Germinal center (tissue), 1 donor: ENCODE measurements at regions not wholly inside any gene's neighbourhood (a gene's known extent, or its start where the extent isn't known, plus 50 kb on each side); places are given as distances from the start of the nearest gene placed in this dataset.

ENCODE experiments used
- DNase-seq: peaks from one replicate; pipeline ENCODE4 v3.0.0; 2012; ENCODE audit warnings: mixed read lengths, low spot score

DNA sequence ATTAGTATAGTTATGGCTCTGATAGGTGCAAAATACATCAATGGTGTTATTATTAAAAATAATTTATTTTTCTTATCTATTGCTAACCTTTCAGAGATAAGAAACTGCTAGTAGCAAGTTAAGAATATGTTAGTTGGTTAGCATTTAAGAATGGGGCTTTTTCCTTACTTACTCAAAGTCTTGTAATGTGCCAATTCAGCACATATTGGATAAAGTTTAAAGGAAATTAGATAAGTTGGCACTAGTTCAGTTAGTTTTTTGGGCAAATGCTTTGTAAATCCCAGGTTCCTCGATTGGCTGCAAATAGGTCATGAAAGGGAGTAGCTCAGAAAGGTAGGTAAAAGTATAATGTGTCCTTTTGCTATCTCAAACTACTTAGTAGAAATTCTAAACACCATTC, 2806.7 kb downstream of the PCDH9 start:
- DNase-seq = no peak

DNA sequence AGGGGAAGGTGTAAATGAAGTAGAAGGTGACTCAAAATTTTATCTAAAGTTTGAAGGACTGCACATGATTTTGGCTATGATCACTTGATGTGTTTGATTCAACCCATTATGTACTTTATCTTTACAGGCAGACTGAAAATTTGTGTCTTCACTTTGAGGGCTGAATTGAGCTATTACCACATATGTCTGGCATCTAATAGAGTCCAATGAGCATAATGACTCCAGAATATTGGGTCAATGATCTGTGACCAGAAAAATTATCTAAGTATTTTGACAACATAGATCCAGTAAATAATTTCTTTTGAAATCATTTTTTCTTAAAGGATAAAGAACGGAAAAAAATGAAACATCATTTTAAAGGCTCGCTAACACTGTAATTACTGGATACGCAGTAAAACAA, 2810.0 kb downstream of the PCDH9 start:
- no peak for DNase-seq

DNA sequence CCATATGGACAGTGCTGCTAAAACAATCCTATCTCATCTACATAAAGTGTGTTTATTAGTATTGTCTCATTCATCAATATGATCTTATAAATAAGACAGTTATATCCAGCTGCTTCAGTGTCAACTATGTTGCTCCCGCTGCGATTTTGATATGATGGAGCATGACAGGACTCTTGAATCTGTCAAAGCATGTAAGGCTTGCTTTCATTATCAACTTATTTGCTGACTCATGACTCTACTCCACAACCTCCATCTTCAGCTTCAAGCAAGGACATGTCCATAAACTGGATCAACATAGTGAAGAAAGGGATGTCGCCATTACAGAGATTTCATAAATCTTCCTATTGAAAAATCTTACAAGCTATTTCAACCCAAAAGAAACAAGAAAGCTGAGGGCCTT, 2812.6 kb downstream of the PCDH9 start:
- DNase-seq = no peak

DNA sequence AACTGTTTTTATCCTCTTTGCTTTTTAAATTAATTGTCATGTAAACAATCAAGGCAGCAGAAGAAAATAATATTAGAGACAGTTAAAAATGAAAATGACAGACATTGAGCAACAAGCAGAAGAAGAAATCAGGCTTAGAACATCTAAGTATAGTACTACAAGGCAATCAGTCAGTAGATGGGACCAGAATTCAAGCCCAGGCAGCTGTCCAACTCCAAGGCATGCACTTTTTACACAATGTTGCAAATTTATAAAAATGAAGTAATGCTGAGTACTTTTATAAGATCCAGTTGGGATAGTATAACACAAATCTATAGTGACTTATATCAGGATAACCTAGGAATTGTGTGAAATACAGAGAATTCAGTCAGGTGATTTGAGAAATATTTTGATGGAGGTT, 2815.8 kb downstream of the PCDH9 start:
- no peak for DNase-seq

DNA sequence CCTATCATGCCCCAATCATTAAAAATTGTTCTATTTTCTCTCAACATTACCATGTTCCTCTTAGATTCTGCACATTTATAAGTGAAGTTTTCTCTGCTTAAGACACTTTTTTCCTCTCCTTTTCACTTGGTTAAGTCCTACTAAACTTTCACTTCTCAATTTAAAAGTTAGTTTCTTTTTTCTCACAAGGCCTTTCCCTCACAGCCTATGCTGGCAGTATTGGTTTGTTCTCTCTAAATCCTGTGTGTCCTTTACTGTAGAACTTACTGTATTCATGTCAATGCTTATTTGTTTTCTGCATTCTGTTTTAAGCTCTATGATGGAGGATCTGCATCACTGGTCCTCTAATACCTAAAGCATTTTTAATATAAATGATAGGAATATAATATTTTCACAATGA, 2816.6 kb downstream of the PCDH9 start:
- no peak for DNase-seq

DNA sequence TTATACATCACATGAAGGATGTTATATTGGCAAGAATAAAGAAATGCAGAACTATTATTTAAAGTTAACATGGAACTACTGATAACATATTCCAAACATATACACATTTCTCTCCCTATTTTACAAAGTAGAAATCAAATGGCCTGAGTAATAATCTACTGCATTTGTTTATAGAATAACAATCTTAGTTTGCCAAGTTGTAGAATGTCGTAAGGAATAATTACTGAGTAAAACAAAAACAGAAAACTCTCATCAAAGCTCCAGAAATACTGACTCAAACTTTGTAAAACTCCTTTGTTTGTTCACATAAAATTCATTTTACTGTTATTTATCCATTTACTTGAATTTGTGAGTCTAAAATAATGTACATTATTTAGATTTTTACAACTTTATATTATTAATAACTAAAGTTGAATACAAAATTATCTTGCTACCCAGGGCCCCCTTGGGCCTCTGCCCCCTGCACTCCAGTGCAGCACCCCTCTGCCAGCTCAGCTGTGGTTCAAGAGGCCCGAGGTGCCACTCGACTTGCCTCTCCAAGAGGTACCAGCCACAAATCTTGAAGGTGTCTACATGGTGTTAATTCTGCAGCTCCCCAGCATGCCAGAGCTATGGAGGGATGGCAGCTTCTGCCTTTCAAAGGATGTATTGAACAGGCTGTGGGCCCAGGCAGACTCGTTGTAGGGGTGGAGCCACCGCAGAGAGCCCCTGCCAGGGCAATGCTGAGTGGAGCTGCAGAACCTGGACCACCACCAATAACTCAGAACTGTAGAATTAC, 2819.7 kb downstream of the PCDH9 start:
- no peak for DNase-seq

DNA sequence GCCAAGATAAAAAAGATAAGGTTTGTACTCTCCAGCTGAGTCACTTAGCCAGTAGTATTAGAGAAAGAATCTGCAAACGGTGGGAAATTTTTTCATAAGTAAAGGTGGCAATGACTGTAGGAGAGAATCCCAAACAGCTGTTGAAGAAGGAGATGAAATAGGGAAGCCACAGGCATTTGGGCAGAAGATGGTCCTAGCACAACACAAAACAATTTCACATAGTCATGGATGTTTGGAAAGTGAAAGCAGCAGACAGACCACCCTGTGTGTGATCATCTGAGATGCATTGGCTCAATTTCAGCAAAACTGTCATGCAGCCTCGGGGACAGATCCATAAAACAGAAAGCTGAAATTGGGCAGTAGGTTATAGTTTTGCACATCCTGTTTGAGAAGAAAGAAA, 2832.4 kb downstream of the PCDH9 start:
- DNase-seq = no peak

DNA sequence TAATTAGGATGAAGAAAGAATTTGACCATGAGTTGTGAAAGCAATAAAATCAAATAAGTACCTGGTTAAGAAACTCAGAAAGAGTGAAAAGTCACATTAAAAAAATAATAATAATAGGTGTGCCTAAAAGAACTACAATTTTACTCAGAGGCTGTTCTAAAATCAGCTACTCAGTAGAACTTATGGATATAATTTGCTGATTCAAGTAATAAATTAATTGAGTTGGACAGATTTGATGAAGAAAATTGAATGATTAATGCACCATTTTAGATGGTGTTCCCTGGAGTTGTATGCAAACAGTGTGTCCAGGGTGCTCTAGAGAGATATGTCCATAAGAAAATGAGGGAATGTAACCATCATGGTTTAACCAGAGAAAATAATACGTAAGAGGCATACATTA, 2852.5 kb downstream of the PCDH9 start:
- no peak for DNase-seq

DNA sequence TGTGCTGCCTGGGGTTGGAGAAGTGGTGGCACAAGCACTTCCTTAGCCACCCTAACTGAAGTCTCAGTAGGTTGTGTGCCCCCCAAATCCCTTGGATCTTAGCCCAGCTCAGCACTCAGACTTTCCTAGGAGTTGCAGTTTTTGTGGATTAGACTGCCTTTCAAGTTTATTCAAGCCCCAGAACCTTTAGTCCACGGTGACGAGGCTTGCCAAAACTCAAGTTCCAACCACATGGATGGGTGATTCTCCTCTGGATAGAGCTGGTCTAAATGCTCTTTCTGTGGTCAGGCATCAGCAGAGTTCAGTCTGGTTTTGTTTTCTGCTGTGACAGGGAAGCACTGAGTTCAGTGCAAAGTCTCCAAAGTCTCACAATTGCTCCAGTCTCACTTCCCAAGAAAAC, 2858.7 kb downstream of the PCDH9 start:
- DNase-seq = no peak

DNA sequence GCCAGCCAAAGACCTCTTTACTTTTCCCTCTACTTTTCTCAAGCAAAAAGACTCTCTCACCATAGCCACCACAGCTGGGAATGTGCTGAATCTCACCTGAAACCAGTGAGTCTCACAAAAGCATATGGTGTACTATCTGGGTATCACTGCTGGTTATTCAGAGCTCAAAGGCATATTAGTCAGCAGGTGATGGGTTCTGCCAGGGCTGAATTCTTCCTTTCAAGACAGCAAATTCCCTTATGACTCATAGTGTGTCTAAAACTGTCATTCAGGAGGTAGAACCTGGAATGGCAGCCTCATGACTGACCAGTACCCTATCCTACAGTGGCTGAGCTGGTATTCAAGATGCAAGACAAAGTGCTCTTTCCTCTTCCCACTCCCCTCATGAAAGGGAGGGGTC, 2859.1 kb downstream of the PCDH9 start:
- DNase-seq = no peak

DNA sequence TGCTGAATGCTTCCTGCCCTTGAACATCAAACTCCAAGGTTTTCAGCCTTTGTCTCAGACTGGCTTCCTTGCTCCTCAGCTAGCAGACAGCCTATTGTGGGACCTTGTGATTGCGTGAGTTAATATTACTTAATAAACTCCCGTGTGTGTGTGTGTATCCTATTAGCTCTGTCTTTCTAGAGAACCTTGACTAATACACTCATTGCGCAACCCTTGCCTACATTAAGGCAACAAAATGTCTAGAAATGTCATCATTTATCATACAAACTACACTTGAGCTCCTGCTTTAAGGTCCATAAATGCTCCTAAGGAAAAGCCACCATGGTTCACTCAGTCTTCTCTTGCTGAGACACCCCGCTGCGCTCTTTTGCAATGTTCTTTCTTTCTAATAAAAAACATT, 2861.0 kb downstream of the PCDH9 start:
- no peak for DNase-seq

DNA sequence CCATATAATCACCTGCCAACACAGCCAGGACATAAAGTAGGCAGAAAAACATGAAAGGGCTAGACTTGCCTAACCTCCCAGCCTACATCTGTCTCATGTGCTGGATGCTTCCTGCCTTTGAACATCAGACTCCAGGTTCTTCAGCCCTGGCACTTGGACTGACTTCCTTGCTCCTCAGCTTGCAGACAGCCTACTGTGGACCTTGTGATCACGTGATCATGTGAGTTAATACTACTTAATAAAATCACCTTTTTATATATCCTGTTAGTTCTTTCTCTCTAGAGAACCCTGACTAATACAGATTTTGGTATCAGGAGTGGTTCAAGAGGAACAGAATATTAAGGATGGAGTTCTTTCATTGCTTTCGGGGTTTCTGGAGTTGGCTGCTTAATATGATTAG, 2867.6 kb downstream of the PCDH9 start:
- no peak for DNase-seq

DNA sequence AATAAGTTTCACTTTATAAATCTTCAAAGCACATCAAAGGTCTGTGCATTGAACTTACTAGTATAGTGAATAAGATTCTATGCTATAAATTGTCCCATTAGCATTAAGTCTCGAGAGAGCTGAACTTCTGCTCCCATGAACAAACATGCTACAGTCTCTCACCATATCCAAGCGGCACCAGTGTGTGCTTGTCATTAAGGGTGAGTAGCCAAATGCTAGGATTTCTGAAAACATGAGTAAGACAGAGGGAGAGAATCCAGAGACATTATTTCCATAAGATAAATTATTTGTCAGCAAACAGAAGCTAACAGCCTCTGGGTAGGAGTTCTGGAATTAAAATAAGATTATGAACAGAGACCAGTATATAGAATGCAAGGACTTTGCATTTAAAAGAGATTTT, 2882.5 kb downstream of the PCDH9 start:
- no peak for DNase-seq

DNA sequence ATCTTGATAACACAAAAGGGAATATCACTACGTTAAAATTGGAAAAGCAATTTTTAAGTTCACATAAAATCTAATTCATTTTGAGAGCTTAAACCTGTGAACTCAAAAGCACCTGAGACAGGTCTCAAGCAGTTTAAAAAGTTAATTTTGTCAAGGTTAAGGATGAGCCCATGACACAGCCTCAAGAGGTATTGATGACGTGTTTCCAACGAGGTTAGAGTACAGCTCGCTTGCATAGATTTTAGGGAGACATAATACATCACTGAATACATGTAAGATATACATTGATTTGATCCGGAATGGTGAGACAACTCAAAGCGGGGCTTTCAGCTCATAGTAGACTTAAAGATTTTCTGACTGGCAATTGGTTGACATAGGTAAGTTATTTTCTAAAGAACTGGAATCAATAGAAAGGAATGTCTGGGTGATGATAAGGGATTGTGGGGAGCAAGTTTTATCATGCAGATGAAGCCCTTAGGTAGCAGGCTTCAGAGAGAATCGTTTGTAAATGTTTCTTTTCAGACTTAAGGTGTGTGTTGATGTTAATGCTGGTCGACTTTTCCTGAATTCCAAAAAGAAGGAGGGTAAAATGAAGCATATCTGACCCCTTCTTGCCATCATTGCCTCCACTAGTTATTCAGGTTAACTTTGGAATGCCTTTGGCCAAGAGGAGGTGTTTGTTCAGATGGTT, 2890.6 kb downstream of the PCDH9 start:
- no peak for DNase-seq

DNA sequence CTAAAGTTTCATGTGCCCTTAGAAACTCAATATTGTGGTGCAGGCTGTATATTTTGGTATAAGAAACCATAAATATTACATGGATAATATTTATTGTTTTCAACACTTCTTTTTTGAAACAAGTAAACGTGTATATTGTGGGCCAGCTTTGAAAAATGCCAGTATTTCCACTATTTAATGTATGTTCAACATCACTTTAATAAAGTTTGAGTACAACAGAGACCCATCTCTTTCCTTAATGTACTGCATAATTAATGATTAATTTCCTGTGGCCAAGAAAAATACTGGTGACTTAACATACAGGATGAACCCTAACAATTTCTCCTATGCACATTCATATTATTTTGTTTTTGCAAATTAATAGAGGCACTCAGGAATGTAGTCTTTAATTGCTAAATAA, 2891.5 kb downstream of the PCDH9 start:
- DNase-seq = no peak

DNA sequence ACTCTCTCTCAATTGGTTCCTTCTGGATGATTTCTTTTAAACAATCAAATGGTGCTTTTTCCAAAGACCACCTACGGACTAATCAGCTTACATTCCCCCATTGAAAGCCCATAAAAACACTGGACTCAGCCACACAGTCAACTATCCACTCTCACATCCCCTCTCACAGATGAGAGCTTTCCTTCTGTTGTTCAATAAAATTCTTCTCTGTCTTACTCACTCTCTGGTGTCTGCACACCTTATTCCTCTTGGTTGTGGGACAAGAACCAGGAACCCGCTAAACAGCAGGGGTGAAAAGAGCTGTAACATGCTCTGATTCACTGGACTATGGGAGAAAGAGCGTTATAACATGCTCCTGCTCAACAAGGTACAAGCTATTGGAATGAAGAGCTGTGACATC, 2896.2 kb downstream of the PCDH9 start:
- DNase-seq = no peak

DNA sequence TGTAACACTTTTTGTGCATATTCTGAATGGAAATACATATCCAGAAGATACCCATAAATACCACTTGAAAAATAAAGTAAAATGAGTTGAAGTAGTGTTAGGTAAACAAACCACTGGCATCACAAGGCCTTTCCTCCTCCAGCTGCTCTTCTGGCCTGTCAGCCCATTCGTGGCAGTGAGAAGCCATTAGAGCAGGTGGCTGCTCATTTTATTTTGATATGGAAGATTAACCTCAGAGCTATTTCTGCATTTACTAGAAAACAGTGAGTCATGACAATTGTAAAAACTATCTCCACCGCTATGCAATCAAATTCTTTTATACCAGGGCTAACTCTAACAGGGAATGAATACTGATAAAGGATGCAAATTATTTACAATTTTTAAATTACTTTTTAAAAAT, 2898.1 kb downstream of the PCDH9 start:
- DNase-seq = no peak

DNA sequence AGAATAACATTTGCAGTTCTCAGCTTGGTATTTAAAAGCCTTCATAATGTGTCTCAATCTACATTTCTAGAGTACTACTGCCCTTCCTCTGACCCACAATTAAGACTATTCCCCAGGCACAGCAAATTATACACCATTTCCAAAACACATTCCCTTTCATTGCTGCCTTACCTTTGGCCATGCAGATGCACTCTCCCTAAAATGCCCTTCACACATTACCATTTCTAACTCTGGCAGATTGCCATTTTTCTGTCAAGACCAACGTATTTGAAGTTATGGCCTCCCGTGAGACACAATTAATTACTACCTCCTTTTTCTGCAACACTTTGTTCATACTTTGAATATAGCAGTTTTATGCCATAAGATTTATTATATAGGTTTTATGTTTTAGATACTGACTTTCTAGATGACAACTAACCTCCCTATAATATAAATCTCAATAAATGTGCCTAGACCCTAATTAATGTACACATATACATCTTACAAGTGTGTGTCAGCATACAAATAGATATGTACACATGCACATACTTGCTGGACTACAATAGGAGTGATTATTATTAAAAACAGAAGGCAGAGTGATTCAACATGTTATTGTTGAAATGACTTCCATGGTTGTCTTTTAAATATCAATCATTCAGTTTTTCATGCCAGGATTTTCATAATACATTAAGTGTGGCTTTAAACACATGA, 2902.5 kb downstream of the PCDH9 start:
- DNase-seq = no peak

DNA sequence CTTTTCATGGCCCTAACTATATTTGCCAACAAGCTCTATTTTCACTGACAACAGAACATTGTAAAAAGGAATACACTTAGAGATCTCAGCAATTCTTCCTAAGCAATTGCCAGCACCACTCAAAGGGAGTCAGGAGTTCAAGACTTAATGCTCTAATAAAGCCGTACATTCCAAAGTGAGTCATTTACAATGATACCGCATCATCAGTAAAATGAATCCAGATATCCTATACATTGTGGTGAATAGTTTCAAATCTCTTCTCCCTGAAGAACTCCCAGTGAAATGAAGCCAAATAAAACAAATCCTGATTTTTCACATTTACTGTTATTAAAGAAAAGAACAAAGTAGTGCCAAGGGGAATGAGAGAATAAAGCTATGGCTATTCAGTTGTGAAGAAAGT, 2898.7 kb upstream of the PCDH20 start:
- no peak for DNase-seq

DNA sequence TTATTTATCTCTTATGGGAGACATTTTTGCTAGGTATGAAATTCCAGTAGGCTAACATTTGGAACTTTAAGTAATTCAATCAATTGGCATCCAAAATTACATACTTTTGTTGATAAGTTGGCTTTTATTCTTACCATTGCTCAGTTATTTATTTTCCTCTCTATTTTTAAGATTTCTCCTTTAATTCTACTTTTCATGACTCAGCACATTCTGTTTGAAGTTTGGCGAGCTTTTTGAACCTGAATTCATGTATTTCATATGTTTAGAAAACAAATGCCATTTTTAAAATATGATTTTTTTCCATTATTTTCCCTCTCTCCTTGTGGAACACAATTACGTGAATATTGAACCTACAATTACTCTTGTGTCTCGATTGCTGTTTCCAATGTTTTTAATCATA, 2896.3 kb upstream of the PCDH20 start:
- DNase-seq = no peak

DNA sequence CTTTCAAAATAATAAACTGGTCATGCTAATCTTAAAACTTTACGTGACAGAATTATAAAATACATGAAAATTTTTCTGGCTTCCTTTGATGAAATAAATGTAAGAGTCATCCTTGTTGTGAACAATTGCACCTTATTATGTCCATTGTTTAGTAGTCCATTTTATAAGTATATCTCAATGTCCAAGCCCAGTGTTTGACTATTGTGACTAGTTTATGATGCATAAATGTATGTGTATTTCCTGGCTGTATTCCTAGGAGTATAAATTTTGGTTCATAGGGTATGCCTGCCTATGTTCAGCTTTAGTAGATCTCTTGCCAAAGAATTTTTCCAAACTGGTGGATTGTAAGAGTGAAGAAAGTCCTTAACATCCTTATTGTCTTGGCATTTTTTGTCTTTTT, 2895.5 kb upstream of the PCDH20 start:
- no peak for DNase-seq

DNA sequence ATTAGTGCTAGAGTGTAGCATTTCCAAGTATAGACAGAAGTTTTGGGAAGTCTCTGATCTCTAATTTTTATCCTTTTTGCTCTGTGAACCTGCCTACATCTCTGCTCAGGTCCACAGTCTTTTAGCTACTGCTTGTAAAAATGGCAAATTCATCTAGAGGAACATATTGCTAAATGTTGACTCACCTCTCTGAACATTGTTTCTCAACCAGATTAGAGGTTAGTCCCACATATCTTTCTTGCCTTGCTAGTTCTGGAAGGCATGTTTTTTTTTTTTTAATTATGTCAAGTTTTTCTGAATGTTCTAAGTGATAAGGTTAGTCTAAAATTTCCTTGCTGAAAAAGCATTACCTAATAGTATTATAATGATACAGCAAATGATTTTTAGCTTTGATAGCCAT, 2889.6 kb upstream of the PCDH20 start:
- no peak for DNase-seq

DNA sequence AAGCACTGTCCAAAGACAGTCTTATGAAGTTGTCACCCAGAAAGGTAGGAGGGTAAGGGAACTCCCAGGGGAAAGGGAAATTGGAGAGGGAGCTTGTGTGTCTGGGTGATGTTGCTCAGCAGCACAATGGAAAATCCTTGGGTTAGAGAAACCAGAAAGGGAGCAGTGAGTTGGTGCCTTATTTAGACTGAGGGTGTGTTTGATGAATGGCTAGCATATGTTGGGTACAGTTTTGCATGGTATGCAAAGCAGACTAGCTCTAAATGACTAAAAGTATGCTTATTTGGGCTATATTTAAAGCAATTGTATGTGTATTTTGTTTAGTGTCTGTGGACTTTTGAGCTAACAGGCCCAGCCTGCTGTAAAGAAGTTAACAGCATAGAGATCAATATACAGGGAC, 2884.6 kb upstream of the PCDH20 start:
- DNase-seq = no peak
